Endothelial cell of umbilical vein (primary cell): ENCODE measurements at regions not wholly inside any gene's neighbourhood (a gene's known extent, or its start where the extent isn't known, plus 50 kb on each side); places are given as distances from the start of the nearest gene placed in this dataset.

Source experiments
- EZH2 ChIP-seq: IDR thresholded peaks from 2 replicates; pipeline ENCODE4 v1.6.1; 2012; ENCODE audit warnings: borderline replicate concordance, low read depth, mild to moderate bottlenecking, moderate library complexity, low read length, inconsistent platforms; ENCODE audit not compliant: severe bottlenecking
- FOS ChIP-seq: IDR thresholded peaks from 2 replicates; pipeline ENCODE4 v1.6.1; 2011; ENCODE audit warnings: mild to moderate bottlenecking, low read length, moderate library complexity, borderline replicate concordance; ENCODE audit not compliant: insufficient read depth
- GATA2 ChIP-seq: IDR thresholded peaks from 2 replicates; pipeline ENCODE4 v1.7.0; 2011; ENCODE audit warnings: low read depth, mild to moderate bottlenecking, moderate library complexity, mixed read lengths, low read length; ENCODE audit not compliant: insufficient read length, insufficient read depth
- JUN ChIP-seq: IDR thresholded peaks from 2 replicates; pipeline ENCODE4 v1.6.1; 2011; ENCODE audit warnings: borderline replicate concordance, low read depth; ENCODE audit not compliant: insufficient read length, insufficient read depth
- MYC ChIP-seq: IDR thresholded peaks from one replicate; pipeline ENCODE4 v1.6.1; 2011; ENCODE audit warnings: mild to moderate bottlenecking, low read depth, low read length
- POLR2A ChIP-seq: IDR thresholded peaks from 2 replicates; pipeline ENCODE4 v1.6.1; 2012; ENCODE audit warnings: low read depth, mild to moderate bottlenecking, control low read depth, low read length
- POLR2AphosphoS5 ChIP-seq: IDR thresholded peaks from 2 replicates; pipeline ENCODE4 v1.6.1; 2012; ENCODE audit warnings: low read depth, mild to moderate bottlenecking, control low read depth, low read length, moderate library complexity; ENCODE audit not compliant: insufficient read depth
- TF ChIP-seq, protein P1 (sequence below), 2 donors: IDR thresholded peaks; 1 replicate in 1 of 2; 2 replicates in 1 of 2; pipeline ENCODE4 v1.5.1; 2011; ENCODE audit warnings: low read length in 2 of 2, mild to moderate bottlenecking in 2 of 2, moderate library complexity in 2 of 2, control low read depth in 1 of 2, inconsistent platforms in 1 of 2, low read depth in 1 of 2; ENCODE audit not compliant: insufficient read depth in 1 of 2; ENCODE audit errors: extremely low read depth in 1 of 2
- TF ChIP-seq, protein P2 (sequence below): IDR thresholded peaks from 2 replicates; pipeline ENCODE4 v1.6.1; 2011; ENCODE audit not compliant: insufficient read depth, insufficient read length

DNA sequence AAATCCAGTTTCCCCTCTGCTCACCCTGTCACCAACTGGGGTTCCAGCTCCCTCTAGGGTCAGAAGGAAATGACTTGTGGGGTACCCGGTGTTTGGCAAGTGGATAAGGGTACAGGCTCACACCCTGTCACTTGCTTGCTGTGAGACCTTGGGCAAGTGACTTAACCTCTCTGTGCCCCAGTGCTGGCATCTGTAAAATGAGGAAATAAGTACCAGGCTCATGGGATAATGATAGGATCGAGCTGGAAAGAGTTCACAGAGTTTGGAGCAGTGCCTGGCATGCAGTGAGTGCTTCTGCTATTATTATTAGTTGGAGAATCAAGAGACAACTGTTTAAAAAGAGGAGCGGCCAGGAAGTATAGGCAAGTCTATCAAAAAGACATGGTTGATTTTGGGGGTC lies 53.7 kb upstream of the DLX4 start:
- no peak for TF ChIP-seq POLR2A
- TF ChIP-seq, protein P1, sequence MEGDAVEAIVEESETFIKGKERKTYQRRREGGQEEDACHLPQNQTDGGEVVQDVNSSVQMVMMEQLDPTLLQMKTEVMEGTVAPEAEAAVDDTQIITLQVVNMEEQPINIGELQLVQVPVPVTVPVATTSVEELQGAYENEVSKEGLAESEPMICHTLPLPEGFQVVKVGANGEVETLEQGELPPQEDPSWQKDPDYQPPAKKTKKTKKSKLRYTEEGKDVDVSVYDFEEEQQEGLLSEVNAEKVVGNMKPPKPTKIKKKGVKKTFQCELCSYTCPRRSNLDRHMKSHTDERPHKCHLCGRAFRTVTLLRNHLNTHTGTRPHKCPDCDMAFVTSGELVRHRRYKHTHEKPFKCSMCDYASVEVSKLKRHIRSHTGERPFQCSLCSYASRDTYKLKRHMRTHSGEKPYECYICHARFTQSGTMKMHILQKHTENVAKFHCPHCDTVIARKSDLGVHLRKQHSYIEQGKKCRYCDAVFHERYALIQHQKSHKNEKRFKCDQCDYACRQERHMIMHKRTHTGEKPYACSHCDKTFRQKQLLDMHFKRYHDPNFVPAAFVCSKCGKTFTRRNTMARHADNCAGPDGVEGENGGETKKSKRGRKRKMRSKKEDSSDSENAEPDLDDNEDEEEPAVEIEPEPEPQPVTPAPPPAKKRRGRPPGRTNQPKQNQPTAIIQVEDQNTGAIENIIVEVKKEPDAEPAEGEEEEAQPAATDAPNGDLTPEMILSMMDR (IDR thresholded peaks at IDR 0.05; ENCODE audit: extremely low read depth in 1 of 2, insufficient read depth in 1 of 2, low read depth in 1 of 2, low read length in 2 of 2), result no peak
- TF ChIP-seq EZH2, result no peak
- no peak for TF ChIP-seq POLR2AphosphoS5
- TF ChIP-seq, protein P2, sequence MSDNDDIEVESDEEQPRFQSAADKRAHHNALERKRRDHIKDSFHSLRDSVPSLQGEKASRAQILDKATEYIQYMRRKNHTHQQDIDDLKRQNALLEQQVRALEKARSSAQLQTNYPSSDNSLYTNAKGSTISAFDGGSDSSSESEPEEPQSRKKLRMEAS, result no peak
- TF ChIP-seq JUN, result no peak
- no peak for TF ChIP-seq MYC
- no peak for TF ChIP-seq GATA2
- TF ChIP-seq FOS, result no peak
